HG03354 (cell line): ENCODE measurements at regions not wholly inside any gene's neighbourhood (a gene's known extent, or its start where the extent isn't known, plus 50 kb on each side); places are given as distances from the start of the nearest gene placed in this dataset.
"Not testable (repeated sequence)": the region's sequence is repeated elsewhere in the genome, so short reads cannot be mapped to it uniquely, and the experiment has no call there.

Source experiments
- ATAC-seq: cut with Tn5 transposase; IDR thresholded peaks from one replicate; pipeline ENCODE4 v1.9.1; 2021; ENCODE audit warnings: mild to moderate bottlenecking; ENCODE audit not compliant: unreplicated experiment, poor library complexity, severe bottlenecking

GRCh38 chr10:33832124-33832787 lies 497.8 kb upstream of the NRP1 start:
- ATAC-seq = no peak

- no peak for ATAC-seq
Measured at GRCh38 chr10:33831591-33831990, 497.1 kb upstream of the NRP1 start.

GRCh38 chr10:33829899-33830298 lies 495.4 kb upstream of the NRP1 start:
- not testable (repeated sequence) for ATAC-seq

GRCh38 chr10:33828592-33828991 lies 494.1 kb upstream of the NRP1 start:
- ATAC-seq = no peak

GRCh38 chr10:33826186-33826585 lies 491.7 kb upstream of the NRP1 start:
- no peak for ATAC-seq

GRCh38 chr10:33822774-33823173 lies 488.3 kb upstream of the NRP1 start:
- ATAC-seq = no peak

GRCh38 chr10:33820531-33820930 lies 486.1 kb upstream of the NRP1 start:
- ATAC-seq = no peak

GRCh38 chr10:33819206-33819605 lies 484.7 kb upstream of the NRP1 start:
- ATAC-seq = no peak

- no peak for ATAC-seq
Measured at GRCh38 chr10:33818343-33818742, 483.9 kb upstream of the NRP1 start.

GRCh38 chr10:33817605-33818004 lies 483.1 kb upstream of the NRP1 start:
- ATAC-seq = no peak

- ATAC-seq = no peak
Measured at GRCh38 chr10:33815776-33816175, 481.3 kb upstream of the NRP1 start.

GRCh38 chr10:33813871-33814270 lies 479.4 kb upstream of the NRP1 start:
- ATAC-seq = no peak

GRCh38 chr10:33813415-33813814 lies 478.9 kb upstream of the NRP1 start:
- no peak for ATAC-seq

- ATAC-seq = no peak
Measured at GRCh38 chr10:33812586-33812985, 478.1 kb upstream of the NRP1 start.

GRCh38 chr10:33810986-33811385 lies 476.5 kb upstream of the NRP1 start:
- no peak for ATAC-seq

GRCh38 chr10:33809732-33810131 lies 475.3 kb upstream of the NRP1 start:
- no peak for ATAC-seq

- ATAC-seq = no peak
Measured at GRCh38 chr10:33808475-33808874, 474.0 kb upstream of the NRP1 start.

- ATAC-seq = no peak
Measured at GRCh38 chr10:33807531-33808359, 473.3 kb upstream of the NRP1 start.

GRCh38 chr10:33805831-33806230 lies 471.4 kb upstream of the NRP1 start:
- no peak for ATAC-seq

GRCh38 chr10:33804584-33804983 lies 470.1 kb upstream of the NRP1 start:
- no peak for ATAC-seq

GRCh38 chr10:33803248-33803647 lies 468.8 kb upstream of the NRP1 start:
- no peak for ATAC-seq
